Tibial nerve (tissue), 3 donors: ENCODE measurements at regions not wholly inside any gene's neighbourhood (a gene's known extent, or its start where the extent isn't known, plus 50 kb on each side); places are given as distances from the start of the nearest gene placed in this dataset.

Experiments used
- POLR2A ChIP-seq, 2 donors: fragments of 450-650 bp; IDR thresholded peaks; one replicate each; pipeline ENCODE4 v1.6.1; 2017; ENCODE audit warnings: antibody characterized with exemption in 2 of 2, mild to moderate bottlenecking in 2 of 2, moderate library complexity in 2 of 2
- TF ChIP-seq, protein P1 (sequence below), 5 experiments: fragments of 200-600 bp in 3 of 5; fragments of 450-650 bp in 2 of 5; sonication (generic) in 3 of 5; IDR thresholded peaks; one replicate each; pipeline ENCODE4 v1.5.1; 2016 to 2019; ENCODE audit warnings: antibody characterized with exemption in 5 of 5, mild to moderate bottlenecking in 3 of 5, moderate library complexity in 2 of 5

GRCh38 chr15:62866366-62866765 lies 176.2 kb upstream of the TPM1 start:
- no peak for TF ChIP-seq POLR2A (IDR thresholded peaks at IDR 0.05)
- TF ChIP-seq, protein P1, sequence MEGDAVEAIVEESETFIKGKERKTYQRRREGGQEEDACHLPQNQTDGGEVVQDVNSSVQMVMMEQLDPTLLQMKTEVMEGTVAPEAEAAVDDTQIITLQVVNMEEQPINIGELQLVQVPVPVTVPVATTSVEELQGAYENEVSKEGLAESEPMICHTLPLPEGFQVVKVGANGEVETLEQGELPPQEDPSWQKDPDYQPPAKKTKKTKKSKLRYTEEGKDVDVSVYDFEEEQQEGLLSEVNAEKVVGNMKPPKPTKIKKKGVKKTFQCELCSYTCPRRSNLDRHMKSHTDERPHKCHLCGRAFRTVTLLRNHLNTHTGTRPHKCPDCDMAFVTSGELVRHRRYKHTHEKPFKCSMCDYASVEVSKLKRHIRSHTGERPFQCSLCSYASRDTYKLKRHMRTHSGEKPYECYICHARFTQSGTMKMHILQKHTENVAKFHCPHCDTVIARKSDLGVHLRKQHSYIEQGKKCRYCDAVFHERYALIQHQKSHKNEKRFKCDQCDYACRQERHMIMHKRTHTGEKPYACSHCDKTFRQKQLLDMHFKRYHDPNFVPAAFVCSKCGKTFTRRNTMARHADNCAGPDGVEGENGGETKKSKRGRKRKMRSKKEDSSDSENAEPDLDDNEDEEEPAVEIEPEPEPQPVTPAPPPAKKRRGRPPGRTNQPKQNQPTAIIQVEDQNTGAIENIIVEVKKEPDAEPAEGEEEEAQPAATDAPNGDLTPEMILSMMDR (IDR thresholded peaks at IDR 0.05), result no peak
